ENCODE measurements at regions not wholly inside any gene's neighbourhood (a gene's known extent, or its start where the extent isn't known, plus 50 kb on each side); places are given as distances from the start of the nearest gene placed in this dataset.

DNA sequence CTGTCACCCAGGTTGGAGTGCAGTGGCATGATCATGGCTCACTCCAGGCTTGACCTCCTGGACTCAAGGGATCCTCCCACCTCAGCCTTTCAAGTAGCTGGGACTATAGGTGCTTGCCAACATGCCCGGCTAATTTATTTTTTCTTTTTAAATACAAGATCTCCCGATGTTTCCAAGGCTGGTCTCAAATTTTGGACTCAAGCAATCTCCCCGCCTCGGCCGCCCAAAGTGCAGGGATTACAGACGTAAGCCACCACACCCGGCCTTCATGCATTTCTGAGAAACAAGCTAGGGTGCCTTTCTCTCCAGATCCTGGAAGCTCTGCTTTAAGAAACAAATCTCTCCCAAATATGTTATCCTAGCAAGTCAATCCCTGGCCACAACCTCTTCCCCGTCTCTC is 234.1 kb downstream of the FBXO15 start:
- H3K27ac ChIP-seq (ENCODE audit: low read length) = no peak overlapping the region
- no peaks in the 10 kb centered on the region for H3K9me3 ChIP-seq (ENCODE audit: control insufficient read depth in 1 of 2, low read length in 2 of 2)
- no peak overlapping the region for H3K4me3 ChIP-seq (ENCODE audit: low read depth in 1 of 2, low read length in 2 of 2)
- no peaks in the 10 kb centered on the region for H3K36me3 ChIP-seq (ENCODE audit: control insufficient read depth in 1 of 2, insufficient read depth in 2 of 2, low read length in 2 of 2)
- no peaks in the 10 kb centered on the region for H3K27me3 ChIP-seq (ENCODE audit: low read depth, low read length)
- H3K4me1 ChIP-seq (ENCODE audit: control insufficient read depth in 1 of 2, insufficient read depth in 2 of 2, low read length in 2 of 2) = no peaks in the 10 kb centered on the region

DNA sequence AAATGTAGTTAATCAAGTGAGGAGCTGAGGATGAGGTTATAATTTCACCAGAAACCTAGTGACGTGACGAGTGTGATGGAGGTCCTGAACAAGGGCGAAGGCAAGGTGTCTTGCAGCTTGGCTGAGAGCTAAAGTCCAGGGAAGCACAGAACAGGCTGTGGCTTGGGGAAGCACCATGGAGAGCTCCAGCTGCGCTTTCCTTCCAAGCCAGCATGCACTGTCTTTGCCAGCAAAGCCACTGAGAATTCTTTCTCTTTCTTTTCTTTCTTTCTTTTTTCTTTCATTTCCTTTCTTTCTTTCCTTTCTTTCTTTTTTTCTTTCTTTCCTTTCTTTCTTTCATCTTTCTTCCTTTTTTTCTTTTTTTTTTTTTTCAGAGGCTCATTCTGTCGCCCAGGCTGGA is 239.3 kb downstream of the FBXO15 start:
- no peaks in the 10 kb centered on the region for H3K36me3 ChIP-seq (ENCODE audit: control insufficient read depth in 1 of 2, insufficient read depth in 2 of 2, low read length in 2 of 2)
- no peak overlapping the region for H3K27ac ChIP-seq (ENCODE audit: low read length)
- no peaks in the 10 kb centered on the region for H3K4me1 ChIP-seq (ENCODE audit: control insufficient read depth in 1 of 2, insufficient read depth in 2 of 2, low read length in 2 of 2)
- no peaks in the 10 kb centered on the region for H3K27me3 ChIP-seq (ENCODE audit: low read depth, low read length)
- H3K4me3 ChIP-seq (ENCODE audit: low read depth in 1 of 2, low read length in 2 of 2) = no peak overlapping the region
- H3K9me3 ChIP-seq (ENCODE audit: control insufficient read depth in 1 of 2, low read length in 2 of 2) = no peaks in the 10 kb centered on the region

DNA sequence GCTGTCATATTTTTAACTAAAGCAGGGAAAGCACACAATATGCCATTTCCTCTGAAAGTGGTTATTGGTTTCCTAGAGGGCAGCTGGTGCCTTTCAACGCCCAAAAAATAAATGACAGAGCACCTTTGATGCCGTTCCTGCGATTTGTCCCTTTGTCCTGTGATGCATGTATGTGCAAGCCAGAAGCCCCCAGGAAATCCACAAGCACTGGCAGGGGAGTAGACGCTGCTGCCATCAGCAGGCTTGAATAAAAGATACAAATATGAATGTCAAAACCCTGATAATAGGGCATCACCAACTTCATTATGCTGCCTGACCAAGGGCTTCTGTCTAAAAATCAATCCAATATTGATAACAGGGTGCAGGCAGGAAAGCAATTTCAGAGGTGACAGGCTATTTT is 246.1 kb downstream of the FBXO15 start:
- H3K36me3 ChIP-seq (ENCODE audit: control insufficient read depth in 1 of 2, insufficient read depth in 2 of 2, low read length in 2 of 2) = no peaks in the 10 kb centered on the region
- no peak overlapping the region for H3K4me3 ChIP-seq (ENCODE audit: low read depth in 1 of 2, low read length in 2 of 2)
- H3K4me1 ChIP-seq (ENCODE audit: control insufficient read depth in 1 of 2, insufficient read depth in 2 of 2, low read length in 2 of 2) = no peaks in the 10 kb centered on the region
- no peaks in the 10 kb centered on the region for H3K9me3 ChIP-seq (ENCODE audit: control insufficient read depth in 1 of 2, low read length in 2 of 2)
- H3K27me3 ChIP-seq (ENCODE audit: low read depth, low read length) = no peaks in the 10 kb centered on the region
- no peak overlapping the region for H3K27ac ChIP-seq (ENCODE audit: low read length)

DNA sequence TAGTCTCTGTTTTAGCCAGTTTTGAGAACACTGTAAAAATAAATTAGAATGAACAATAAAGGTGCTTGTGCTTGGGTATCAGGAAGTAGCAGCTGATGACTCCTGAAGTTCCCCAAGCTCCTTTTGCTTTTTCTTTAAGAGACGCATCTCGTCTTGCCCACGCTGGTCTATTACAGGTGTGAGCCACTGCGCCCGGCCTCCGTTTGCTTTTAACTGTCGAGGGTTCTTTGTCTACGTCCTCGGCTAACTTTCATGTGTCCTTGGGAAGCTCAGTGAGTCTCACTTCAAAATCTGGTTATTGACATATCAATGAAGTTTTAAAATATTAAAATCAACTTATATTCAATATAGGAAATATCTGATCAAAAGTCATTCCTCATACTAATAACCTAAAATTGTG is 246.5 kb downstream of the FBXO15 start:
- Histone ChIP-seq H3K4me1 (ENCODE audit: control insufficient read depth in 1 of 2, insufficient read depth in 2 of 2, low read length in 2 of 2) (no peaks in the 10 kb centered on the region), H3K4me3 (ENCODE audit: low read depth in 1 of 2, low read length in 2 of 2) (no peak overlapping the region), H3K9me3 (ENCODE audit: control insufficient read depth in 1 of 2, low read length in 2 of 2) (no peaks in the 10 kb centered on the region), H3K27me3 (ENCODE audit: low read depth, low read length) (no peaks in the 10 kb centered on the region), H3K27ac (ENCODE audit: low read length) (no peak overlapping the region), H3K36me3 (ENCODE audit: control insufficient read depth in 1 of 2, insufficient read depth in 2 of 2, low read length in 2 of 2) (no peaks in the 10 kb centered on the region)

DNA sequence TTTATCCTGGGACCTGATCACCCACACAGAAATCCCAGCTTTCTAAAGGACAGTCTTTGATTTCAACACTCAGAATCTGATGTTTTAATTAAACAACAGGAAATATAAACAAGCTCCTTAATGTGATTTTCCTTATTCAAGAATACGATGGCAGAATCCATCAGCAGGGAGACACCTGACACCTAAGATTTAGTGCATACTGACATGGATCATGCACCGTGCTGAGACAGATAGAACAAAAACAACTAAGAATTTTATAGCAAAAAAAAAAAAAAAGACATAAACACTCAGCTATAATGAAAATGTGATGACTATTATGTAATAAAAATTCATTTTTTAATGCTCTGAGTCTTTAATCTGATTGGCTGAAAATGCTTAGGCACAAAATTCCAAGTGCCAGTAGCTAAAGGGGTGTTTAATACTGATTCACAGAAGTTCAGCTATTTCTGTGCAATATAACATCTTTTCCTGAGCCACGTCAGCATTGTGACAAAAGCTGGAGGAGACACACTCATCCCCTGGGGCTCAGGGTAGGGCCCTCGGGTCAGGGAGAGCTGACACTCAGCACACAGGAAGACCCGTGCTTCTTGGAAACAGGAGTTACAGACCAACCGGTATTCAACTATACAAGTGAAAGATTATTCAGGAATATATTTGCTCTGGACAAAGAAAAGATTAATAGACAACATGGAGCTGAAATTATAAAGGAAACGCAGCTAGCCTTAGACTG is 247.4 kb downstream of the FBXO15 start:
- no peaks in the 10 kb centered on the region for H3K27me3 ChIP-seq (ENCODE audit: low read depth, low read length)
- H3K9me3 ChIP-seq (ENCODE audit: control insufficient read depth in 1 of 2, low read length in 2 of 2) = no peaks in the 10 kb centered on the region
- no peak overlapping the region for H3K27ac ChIP-seq (ENCODE audit: low read length)
- H3K36me3 ChIP-seq (ENCODE audit: control insufficient read depth in 1 of 2, insufficient read depth in 2 of 2, low read length in 2 of 2) = no peaks in the 10 kb centered on the region
- H3K4me3 ChIP-seq (ENCODE audit: low read depth in 1 of 2, low read length in 2 of 2) = no peak overlapping the region
- H3K4me1 ChIP-seq (ENCODE audit: control insufficient read depth in 1 of 2, insufficient read depth in 2 of 2, low read length in 2 of 2) = no peaks in the 10 kb centered on the region

DNA sequence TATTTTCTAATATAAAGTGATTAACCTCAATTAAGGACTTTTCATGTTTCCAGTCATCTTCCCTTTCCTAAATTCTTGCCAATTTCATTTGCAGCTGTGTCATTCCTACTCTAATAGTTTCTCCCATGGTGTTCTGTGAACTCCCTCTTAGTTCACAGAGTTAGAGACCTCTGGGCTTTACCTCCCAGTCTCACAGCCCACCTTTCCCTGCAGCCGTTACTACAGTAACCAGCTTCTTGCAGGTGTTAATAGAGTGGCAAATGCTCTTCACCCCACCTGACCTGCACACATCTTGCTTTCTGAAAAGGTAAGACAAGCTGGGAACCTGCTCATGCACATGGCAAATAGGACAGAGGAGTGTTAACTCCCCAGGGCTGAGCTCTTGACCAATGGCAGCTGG is 250.1 kb downstream of the FBXO15 start:
- H3K27me3 ChIP-seq (ENCODE audit: low read depth, low read length) = no peaks in the 10 kb centered on the region
- H3K36me3 ChIP-seq (ENCODE audit: control insufficient read depth in 1 of 2, insufficient read depth in 2 of 2, low read length in 2 of 2) = no peaks in the 10 kb centered on the region
- H3K27ac ChIP-seq (ENCODE audit: low read length) = no peak overlapping the region
- no peaks in the 10 kb centered on the region for H3K4me1 ChIP-seq (ENCODE audit: control insufficient read depth in 1 of 2, insufficient read depth in 2 of 2, low read length in 2 of 2)
- no peak overlapping the region for H3K4me3 ChIP-seq (ENCODE audit: low read depth in 1 of 2, low read length in 2 of 2)
- H3K9me3 ChIP-seq (ENCODE audit: control insufficient read depth in 1 of 2, low read length in 2 of 2) = no peaks in the 10 kb centered on the region

DNA sequence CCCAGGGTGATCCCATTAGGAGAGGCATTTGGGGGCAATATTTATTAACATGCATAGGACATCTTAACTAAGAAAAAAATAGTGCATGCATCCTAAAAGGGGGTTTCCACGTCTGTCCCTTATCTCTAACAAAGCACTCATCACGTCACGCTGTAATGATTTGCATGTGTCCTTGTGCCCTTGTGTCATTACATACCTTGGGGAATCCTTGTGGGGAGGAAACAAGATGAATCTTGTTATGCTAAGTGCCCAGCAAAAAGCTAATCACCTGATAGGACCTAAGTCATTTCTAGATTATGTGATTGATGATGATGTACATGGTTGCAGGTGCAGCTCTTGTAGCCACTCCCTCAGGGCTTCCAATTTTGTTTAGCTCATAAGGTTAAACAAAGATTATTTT is 250.9 kb downstream of the FBXO15 start:
- Histone ChIP-seq H3K36me3 (ENCODE audit: control insufficient read depth in 1 of 2, insufficient read depth in 2 of 2, low read length in 2 of 2) (no peaks in the 10 kb centered on the region), H3K4me1 (ENCODE audit: control insufficient read depth in 1 of 2, insufficient read depth in 2 of 2, low read length in 2 of 2) (no peaks in the 10 kb centered on the region), H3K4me3 (ENCODE audit: low read depth in 1 of 2, low read length in 2 of 2) (no peak overlapping the region), H3K9me3 (ENCODE audit: control insufficient read depth in 1 of 2, low read length in 2 of 2) (no peaks in the 10 kb centered on the region), H3K27ac (ENCODE audit: low read length) (no peak overlapping the region), H3K27me3 (ENCODE audit: low read depth, low read length) (no peaks in the 10 kb centered on the region)

DNA sequence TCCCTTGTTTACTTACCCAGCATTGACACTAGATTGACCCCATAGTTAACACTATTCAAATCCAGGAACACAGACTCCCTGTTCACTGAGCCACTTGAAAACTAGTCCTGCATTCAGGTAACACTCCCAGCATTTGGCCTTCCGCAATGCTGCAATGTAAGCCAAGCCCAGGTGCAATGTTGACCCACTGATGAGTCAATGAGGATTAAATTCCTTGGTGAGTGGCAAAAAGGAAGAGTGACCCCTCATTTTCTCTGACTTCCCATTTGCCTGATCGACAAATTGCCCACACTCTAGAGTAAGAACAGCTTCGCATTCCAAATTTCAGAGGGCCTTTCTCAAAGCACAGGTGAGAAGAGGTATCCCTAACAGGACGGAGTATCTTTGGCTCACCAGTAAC is 251.9 kb downstream of the FBXO15 start:
- H3K27me3 ChIP-seq (ENCODE audit: low read depth, low read length) = no peaks in the 10 kb centered on the region
- H3K36me3 ChIP-seq (ENCODE audit: control insufficient read depth in 1 of 2, insufficient read depth in 2 of 2, low read length in 2 of 2) = no peaks in the 10 kb centered on the region

DNA sequence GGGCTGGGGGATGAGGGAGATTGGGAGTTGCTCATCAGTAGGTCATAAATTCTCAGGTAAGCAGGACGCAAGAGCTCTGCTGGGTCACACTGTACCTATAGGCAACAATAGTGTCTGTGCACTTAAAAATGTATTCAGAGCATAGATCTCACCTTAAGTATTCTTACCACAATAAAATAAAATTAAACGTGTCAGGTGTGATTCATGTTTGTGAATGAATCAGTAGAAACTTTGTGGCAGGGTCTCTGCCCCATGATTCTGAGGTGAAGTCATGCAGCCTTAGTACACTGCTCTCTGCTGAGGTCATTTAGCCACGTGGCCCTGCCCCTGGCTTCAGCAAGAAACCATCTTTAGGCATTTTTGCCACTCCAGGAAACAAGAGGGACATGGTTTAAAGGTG is 253.8 kb downstream of the FBXO15 start:
- Histone ChIP-seq H3K27ac (ENCODE audit: low read length) (no peak overlapping the region), H3K9me3 (ENCODE audit: control insufficient read depth in 1 of 2, low read length in 2 of 2) (no peaks in the 10 kb centered on the region)

More for the DNA sequence above, 251.9 kb downstream of the FBXO15 start:
- Histone ChIP-seq H3K9me3 (ENCODE audit: control insufficient read depth in 1 of 2, low read length in 2 of 2) (no peaks in the 10 kb centered on the region), H3K4me3 (ENCODE audit: low read depth in 1 of 2, low read length in 2 of 2) (no peak overlapping the region), H3K4me1 (ENCODE audit: control insufficient read depth in 1 of 2, insufficient read depth in 2 of 2, low read length in 2 of 2) (no peaks in the 10 kb centered on the region), H3K27ac (ENCODE audit: low read length) (no peak overlapping the region)

DNA sequence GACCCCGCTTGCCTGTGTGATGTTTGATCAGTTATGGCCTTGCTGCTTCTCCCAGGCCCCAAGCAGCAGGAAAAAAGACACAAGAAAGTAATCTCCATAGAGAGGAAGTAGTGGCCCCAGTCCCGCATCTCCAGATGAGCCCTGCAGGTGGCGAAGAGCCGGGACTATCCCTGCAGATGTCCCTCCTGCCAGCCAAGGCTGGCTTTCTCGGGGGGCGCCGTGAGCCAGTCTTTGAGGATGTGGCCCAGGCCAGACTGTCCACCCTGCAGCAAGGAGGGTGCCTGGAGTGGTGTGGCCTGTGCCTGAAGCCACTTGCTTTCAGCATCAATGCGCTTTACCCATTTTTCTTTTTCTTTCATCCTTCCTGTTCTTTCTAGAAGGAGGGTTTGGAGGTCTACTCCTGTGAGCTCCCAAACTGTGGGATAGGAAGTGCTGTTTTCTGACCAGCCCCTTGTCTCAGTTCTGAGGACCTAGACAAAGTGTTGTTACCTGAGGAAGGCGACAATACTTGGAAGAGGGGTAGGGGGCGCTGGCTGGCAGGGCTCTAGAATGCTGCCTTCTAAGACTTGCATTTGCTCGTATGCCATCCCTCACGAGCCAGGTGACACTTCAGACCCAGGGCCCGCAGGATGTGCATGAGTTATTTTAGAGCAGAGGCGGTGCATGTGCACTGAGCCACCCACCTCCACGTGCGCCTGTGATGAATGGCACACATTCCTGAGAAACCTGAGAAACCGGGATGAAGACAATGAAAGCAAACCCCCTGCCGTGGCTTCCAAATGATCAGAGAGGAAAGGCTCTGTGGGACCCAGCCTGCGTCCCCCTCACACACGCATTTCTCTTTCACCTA is 255.8 kb downstream of the FBXO15 start:
- Histone ChIP-seq H3K36me3 (ENCODE audit: control insufficient read depth in 1 of 2, insufficient read depth in 2 of 2, low read length in 2 of 2) (no peaks in the 10 kb centered on the region), H3K4me1 (ENCODE audit: control insufficient read depth in 1 of 2, insufficient read depth in 2 of 2, low read length in 2 of 2) (no peaks in the 10 kb centered on the region), H3K9me3 (ENCODE audit: control insufficient read depth in 1 of 2, low read length in 2 of 2) (no peaks in the 10 kb centered on the region), H3K27me3 (ENCODE audit: low read depth, low read length) (no peaks in the 10 kb centered on the region), H3K27ac (ENCODE audit: low read length) (no peak overlapping the region), H3K4me3 (ENCODE audit: low read depth in 1 of 2, low read length in 2 of 2) (no peak overlapping the region)

More for the DNA sequence above, 253.8 kb downstream of the FBXO15 start:
- H3K27me3 ChIP-seq (ENCODE audit: low read depth, low read length) = no peaks in the 10 kb centered on the region
- H3K36me3 ChIP-seq (ENCODE audit: control insufficient read depth in 1 of 2, insufficient read depth in 2 of 2, low read length in 2 of 2) = no peaks in the 10 kb centered on the region
- H3K4me3 ChIP-seq (ENCODE audit: low read depth in 1 of 2, low read length in 2 of 2) = no peak overlapping the region
- H3K4me1 ChIP-seq (ENCODE audit: control insufficient read depth in 1 of 2, insufficient read depth in 2 of 2, low read length in 2 of 2) = no peaks in the 10 kb centered on the region

DNA sequence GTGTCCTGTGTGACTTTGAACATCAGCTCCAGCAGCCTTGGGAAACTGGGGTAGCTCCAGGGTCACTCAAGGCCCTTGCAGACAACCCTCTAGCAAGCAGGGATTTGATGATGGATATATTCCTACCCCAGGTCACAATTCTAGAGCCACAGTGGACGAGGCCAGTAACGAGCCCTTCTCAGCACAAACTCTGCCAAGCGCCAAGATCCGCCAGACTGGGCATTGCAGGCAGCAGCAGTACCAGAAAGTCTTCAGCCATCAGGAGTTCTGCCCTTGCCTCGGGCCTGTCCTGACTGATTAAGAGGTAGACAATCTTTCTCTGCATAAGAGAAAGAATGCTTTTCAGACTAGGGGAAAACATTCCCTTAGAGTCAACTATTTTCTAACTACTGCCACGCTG is 259.1 kb downstream of the FBXO15 start:
- no peak overlapping the region for H3K4me3 ChIP-seq (ENCODE audit: low read depth in 1 of 2, low read length in 2 of 2)
- no peak overlapping the region for H3K27ac ChIP-seq (ENCODE audit: low read length)
- H3K9me3 ChIP-seq (ENCODE audit: control insufficient read depth in 1 of 2, low read length in 2 of 2) = no peaks in the 10 kb centered on the region
- H3K4me1 ChIP-seq (ENCODE audit: control insufficient read depth in 1 of 2, insufficient read depth in 2 of 2, low read length in 2 of 2) = no peaks in the 10 kb centered on the region
- no peaks in the 10 kb centered on the region for H3K36me3 ChIP-seq (ENCODE audit: control insufficient read depth in 1 of 2, insufficient read depth in 2 of 2, low read length in 2 of 2)
- no peaks in the 10 kb centered on the region for H3K27me3 ChIP-seq (ENCODE audit: low read depth, low read length)
